Endothelial cell of umbilical vein (primary cell): ENCODE measurements at regions not wholly inside any gene's neighbourhood (a gene's known extent, or its start where the extent isn't known, plus 50 kb on each side); places are given as distances from the start of the nearest gene placed in this dataset.

Experiments
- BruUV-seq: library from RNA; stranded (reverse); fragments of 400-500 nt; replicated peaks from 2 replicates; lab custom pipeline; 2021; lab: Mats Ljungman, UMichigan
- CTCF ChIA-PET: fragments of 300-600, 350-600 bp; sonication (Branson Sonifier 250); formaldehyde crosslinking; loops from one replicate; lab custom pipeline; 2021; ENCODE audit warnings: antibody characterized with exemption, inconsistent platforms; lab: Charles Lee
- POLR2A ChIA-PET: fragments of 300-600, 350-600 bp; sonication (Branson Sonifier 250); formaldehyde crosslinking; loops from one replicate; lab custom pipeline; 2021; ENCODE audit warnings: antibody characterized with exemption, inconsistent platforms; lab: Charles Lee
- DNase-seq: peaks from one replicate; pipeline ENCODE4 v3.0.0-alpha.2; 2011; ENCODE audit warnings: low read depth, low spot score
- FAIRE-seq: peaks from 2 replicates; lab custom pipeline; 2011; peaks lifted over from hg19 to GRCh38; lab: Jason Lieb, UNC
- H2AFZ ChIP-seq: 2 replicates; pipeline ENCODE4 v1.6.0; 2012; ENCODE audit warnings: low read depth, low read length, control low read depth, inconsistent platforms
- H3K27ac ChIP-seq: 2 replicates; pipeline ENCODE4 v1.5.1; 2011; ENCODE audit warnings: low read depth, mild to moderate bottlenecking, control low read depth, low read length, moderate library complexity; ENCODE audit not compliant: insufficient read depth
- H3K27me3 ChIP-seq, 2 experiments: 2 replicates each; pipeline versions ENCODE4 v1.6.0 to v1.6.1; 2011; ENCODE audit warnings: low read length in 2 of 2, mixed read lengths in 1 of 2; ENCODE audit not compliant: control insufficient read depth in 2 of 2, insufficient read depth in 2 of 2
- H3K36me3 ChIP-seq, 2 experiments: 2 replicates in 1 of 2; 3 replicates in 1 of 2; pipeline ENCODE4 v1.5.1; 2011; ENCODE audit warnings: low read length in 2 of 2, mild to moderate bottlenecking in 1 of 2, moderate library complexity in 1 of 2; ENCODE audit not compliant: control insufficient read depth in 2 of 2, insufficient read depth in 2 of 2; ENCODE audit errors: extremely low read depth in 1 of 2
- H3K4me1 ChIP-seq: 3 replicates; pipeline ENCODE4 v1.5.1; 2011; ENCODE audit warnings: mild to moderate bottlenecking, low read length; ENCODE audit not compliant: control insufficient read depth, insufficient read depth; ENCODE audit errors: extremely low read depth
- H3K4me2 ChIP-seq: 2 replicates; pipeline ENCODE4 v1.6.1; 2011; ENCODE audit warnings: low read length, control low read depth, mixed read lengths; ENCODE audit not compliant: insufficient read depth
- H3K4me3 ChIP-seq, 3 experiments: fragments of 200-600 bp in 1 of 3; sonication (generic), shearing (Covaris generic) in 1 of 3; replicated peaks in 1 of 3; 2 replicates each; pipeline ENCODE4 v1.5.1; 2011 to 2016; ENCODE audit warnings: control low read depth in 3 of 3, low read length in 3 of 3, mild to moderate bottlenecking in 2 of 3, inconsistent platforms in 1 of 3, low read depth in 1 of 3, moderate library complexity in 1 of 3; ENCODE audit not compliant: insufficient read depth in 1 of 3
- H3K79me2 ChIP-seq: 2 replicates; pipeline ENCODE4 v1.6.0; 2012; ENCODE audit warnings: low read length, inconsistent platforms; ENCODE audit not compliant: control insufficient read depth, insufficient read depth
- H3K9ac ChIP-seq: replicated peaks from 2 replicates; pipeline ENCODE3; 2011; ENCODE audit warnings: low read length, control low read depth; ENCODE audit not compliant: insufficient read depth; ENCODE audit errors: extremely low read depth
- H3K9me1 ChIP-seq: replicated peaks from 3 replicates; pipeline ENCODE4 v1.6.0; 2011; ENCODE audit warnings: mild to moderate bottlenecking, low read length; ENCODE audit not compliant: control insufficient read depth, insufficient read depth; ENCODE audit errors: extremely low read depth
- H3K9me3 ChIP-seq: replicated peaks from 2 replicates; pipeline ENCODE4 v1.5.1; 2012; ENCODE audit warnings: low read length, inconsistent platforms; ENCODE audit not compliant: control insufficient read depth, insufficient read depth
- H4K20me1 ChIP-seq: replicated peaks from 2 replicates; pipeline ENCODE3; 2011; ENCODE audit warnings: mild to moderate bottlenecking, low read length; ENCODE audit not compliant: control insufficient read depth, insufficient read depth; ENCODE audit errors: extremely low read depth
- CTCF ChIP-seq, 2 donors: IDR thresholded peaks; 1 replicate in 1 of 2; 2 replicates in 1 of 2; pipeline ENCODE4 v1.5.1; 2011; ENCODE audit warnings: low read length in 2 of 2, mild to moderate bottlenecking in 2 of 2, moderate library complexity in 2 of 2, control low read depth in 1 of 2, inconsistent platforms in 1 of 2, low read depth in 1 of 2; ENCODE audit not compliant: insufficient read depth in 1 of 2; ENCODE audit errors: extremely low read depth in 1 of 2
- EZH2 ChIP-seq: IDR thresholded peaks from 2 replicates; pipeline ENCODE4 v1.6.1; 2012; ENCODE audit warnings: borderline replicate concordance, low read depth, mild to moderate bottlenecking, moderate library complexity, low read length, inconsistent platforms; ENCODE audit not compliant: severe bottlenecking
- FOS ChIP-seq: IDR thresholded peaks from 2 replicates; pipeline ENCODE4 v1.6.1; 2011; ENCODE audit warnings: mild to moderate bottlenecking, low read length, moderate library complexity, borderline replicate concordance; ENCODE audit not compliant: insufficient read depth
- GATA2 ChIP-seq: IDR thresholded peaks from 2 replicates; pipeline ENCODE4 v1.7.0; 2011; ENCODE audit warnings: low read depth, mild to moderate bottlenecking, moderate library complexity, mixed read lengths, low read length; ENCODE audit not compliant: insufficient read length, insufficient read depth
- JUN ChIP-seq: IDR thresholded peaks from 2 replicates; pipeline ENCODE4 v1.6.1; 2011; ENCODE audit warnings: borderline replicate concordance, low read depth; ENCODE audit not compliant: insufficient read length, insufficient read depth
- MAX ChIP-seq: IDR thresholded peaks from 2 replicates; pipeline ENCODE4 v1.6.1; 2011; ENCODE audit not compliant: insufficient read depth, insufficient read length
- MYC ChIP-seq: IDR thresholded peaks from one replicate; pipeline ENCODE4 v1.6.1; 2011; ENCODE audit warnings: mild to moderate bottlenecking, low read depth, low read length
- POLR2A ChIP-seq: IDR thresholded peaks from 2 replicates; pipeline ENCODE4 v1.6.1; 2012; ENCODE audit warnings: low read depth, mild to moderate bottlenecking, control low read depth, low read length
- POLR2AphosphoS5 ChIP-seq: IDR thresholded peaks from 2 replicates; pipeline ENCODE4 v1.6.1; 2012; ENCODE audit warnings: low read depth, mild to moderate bottlenecking, control low read depth, low read length, moderate library complexity; ENCODE audit not compliant: insufficient read depth
- dilution Hi-C: fragments of 300-500 bp; cut with MboI; formaldehyde crosslinking; loops from one replicate; pipeline ENCODE4 v1.15.0; 2019; ENCODE audit warnings: low sequenced_read_pairs; ENCODE audit not compliant: extremely low pct_ligation_motif_present
- intact Hi-C: fragments of 100-400 bp; cut with micrococcal nuclease; formaldehyde crosslinking; loops from one replicate; pipeline ENCODE4 v1.10.0; 2022

- no peak overlapping the region for H3K4me3 ChIP-seq
- ChIA-PET CTCF (no interaction called here), POLR2A (no interaction called here)
- TF ChIP-seq FOS, result no peak
- no peak for TF ChIP-seq POLR2A
- no peak for TF ChIP-seq MYC
- no peak for TF ChIP-seq EZH2
- TF ChIP-seq POLR2AphosphoS5, result no peak
- no peak for TF ChIP-seq CTCF (IDR thresholded peaks at IDR 0.05; ENCODE audit: extremely low read depth in 1 of 2, insufficient read depth in 1 of 2, low read depth in 1 of 2, low read length in 2 of 2)
- TF ChIP-seq MAX, result no peak
- no peak for TF ChIP-seq GATA2
- no peak for TF ChIP-seq JUN
- H3K79me2 ChIP-seq, result no peaks in the 10 kb centered on the region
- no peak overlapping the region for H3K27ac ChIP-seq
- H3K36me3 ChIP-seq, result no peaks in the 10 kb centered on the region
- intact Hi-C loops, result no loop called here
- no TSS peak for BruUV-seq
- DNase-seq (no peak), FAIRE-seq (no peak)
- H2AFZ ChIP-seq, result no peak overlapping the region
- H3K9ac ChIP-seq, result no peak overlapping the region
- H3K27me3 ChIP-seq, result peaks cover 9 to 16% of the 10 kb centered on the region in 2 experiments
- H3K4me2 ChIP-seq, result no peak overlapping the region
- H4K20me1 ChIP-seq, result no peaks in the 10 kb centered on the region
- no peaks in the 10 kb centered on the region for H3K4me1 ChIP-seq
- no peaks in the 10 kb centered on the region for H3K9me3 ChIP-seq
- dilution Hi-C loops, result no loop called here
- no peaks in the 10 kb centered on the region for H3K9me1 ChIP-seq
Observed at GRCh38 chr17:36880268-36880905, 56.9 kb upstream of the LHX1 start.
